ENCODE measurements at regions not wholly inside any gene's neighbourhood (a gene's known extent, or its start where the extent isn't known, plus 50 kb on each side); places are given as distances from the start of the nearest gene placed in this dataset.

DNA sequence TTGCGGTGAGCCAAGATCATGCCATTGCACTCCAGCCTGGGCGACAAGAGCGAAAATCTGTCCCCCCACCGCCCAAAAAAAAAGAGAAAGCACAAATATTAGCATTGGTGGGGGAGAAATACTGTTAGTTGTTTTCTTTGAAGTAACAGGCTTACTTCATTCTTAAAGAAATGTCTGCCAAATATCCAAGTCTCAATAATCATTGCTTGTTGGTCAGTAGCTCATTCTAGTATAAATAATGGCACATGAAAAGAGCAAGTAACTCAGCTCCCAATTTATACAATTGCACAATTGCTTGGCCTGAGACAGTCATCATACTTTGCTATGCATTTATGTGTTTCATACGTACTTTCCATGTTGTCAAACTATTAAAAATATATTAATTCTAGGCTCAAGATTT lies 499.2 kb upstream of the PLXNA2 start:
- DNase-seq (ENCODE audit: low read depth), result no peak
- no peak overlapping the region for H3K4me3 ChIP-seq (ENCODE audit: low read length)
- no peak for TF ChIP-seq CTCF (IDR thresholded peaks at IDR 0.05; ENCODE audit: insufficient read depth, low read depth, low read length, missing control alignments)

GRCh38 chr1:208747979-208748378 lies 503.8 kb upstream of the PLXNA2 start:
- DNase-seq (ENCODE audit: low read depth), result no peak
- TF ChIP-seq CTCF (IDR thresholded peaks at IDR 0.05; ENCODE audit: insufficient read depth, low read depth, low read length, missing control alignments), result no peak
- no peak overlapping the region for H3K4me3 ChIP-seq (ENCODE audit: low read length)

DNA sequence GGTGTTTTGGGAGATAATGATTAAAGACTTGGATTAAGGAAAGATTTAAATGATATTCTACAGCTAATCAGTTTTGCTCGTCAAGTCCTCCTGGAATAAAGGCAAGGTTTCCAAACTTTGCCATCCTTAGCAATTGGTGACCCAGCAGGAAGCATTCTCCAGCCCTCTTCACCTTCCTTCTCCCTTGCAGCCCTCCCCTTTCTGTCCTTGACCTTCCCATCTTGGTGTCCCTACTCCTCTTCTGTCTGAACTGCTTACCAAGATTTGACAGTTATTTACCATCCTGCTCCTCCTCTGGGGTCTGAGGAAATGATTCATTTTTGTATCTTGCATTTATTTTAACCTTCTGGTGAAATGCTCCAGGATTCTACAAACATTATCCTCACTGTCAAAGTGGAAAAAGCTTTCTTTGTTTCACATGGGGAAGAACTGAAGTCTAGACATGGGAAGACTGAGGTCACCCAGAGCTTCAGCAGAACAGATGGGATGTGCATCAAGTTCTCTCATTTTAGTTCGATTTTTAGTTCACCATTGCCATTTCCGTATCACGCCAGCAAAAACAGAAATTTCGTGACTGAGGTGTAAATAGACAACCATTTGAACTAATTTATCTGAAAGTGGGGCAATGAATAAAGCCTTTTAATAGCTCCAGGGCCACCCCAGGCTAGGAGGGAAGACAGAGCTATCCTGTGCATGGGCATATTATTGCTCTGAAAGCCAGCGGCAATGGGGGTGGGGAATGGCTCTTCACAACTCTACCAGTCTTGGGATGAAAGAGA lies 504.4 kb upstream of the PLXNA2 start:
- no peak for DNase-seq (ENCODE audit: low read depth)
- no peak for TF ChIP-seq CTCF (IDR thresholded peaks at IDR 0.05; ENCODE audit: insufficient read depth, low read depth, low read length, missing control alignments)
- no peak overlapping the region for H3K4me3 ChIP-seq (ENCODE audit: low read length)

- DNase-seq (ENCODE audit: low read depth), result no peak
- no peak for TF ChIP-seq CTCF (IDR thresholded peaks at IDR 0.05; ENCODE audit: insufficient read depth, low read depth, low read length, missing control alignments)
- no peak overlapping the region for H3K4me3 ChIP-seq (ENCODE audit: low read length)
Observed at GRCh38 chr1:208756339-208756981, 512.3 kb upstream of the PLXNA2 start.

GRCh38 chr1:208757846-208758245 lies 513.7 kb upstream of the PLXNA2 start:
- H3K4me3 ChIP-seq (ENCODE audit: low read length), result no peak overlapping the region
- TF ChIP-seq CTCF (IDR thresholded peaks at IDR 0.05; ENCODE audit: insufficient read depth, low read depth, low read length, missing control alignments), result no peak
- peak; percentile 41 for DNase-seq (ENCODE audit: low read depth)

DNA sequence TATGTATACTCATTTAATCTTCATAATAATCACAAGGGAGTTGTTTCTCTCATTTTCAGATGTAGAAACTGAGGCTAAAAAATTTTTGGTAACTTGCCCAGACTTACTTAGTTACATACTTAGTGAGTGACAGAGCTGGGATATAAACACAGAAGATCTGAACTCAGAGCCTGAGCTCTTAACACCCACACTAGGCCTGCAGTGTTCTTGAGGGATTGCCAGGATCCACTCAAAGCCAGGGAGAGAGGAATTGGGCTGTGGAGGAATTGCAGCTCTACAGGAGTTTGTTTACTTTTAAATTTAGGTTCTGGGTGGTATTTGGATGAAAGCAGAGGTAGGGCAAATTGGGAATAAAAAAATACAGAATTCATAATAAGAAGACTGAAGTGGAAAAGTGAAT lies 515.1 kb upstream of the PLXNA2 start:
- TF ChIP-seq CTCF (IDR thresholded peaks at IDR 0.05; ENCODE audit: insufficient read depth, low read depth, low read length, missing control alignments), result no peak
- H3K4me3 ChIP-seq (ENCODE audit: low read length), result no peak overlapping the region
- no peak for DNase-seq (ENCODE audit: low read depth)
